WTC11 (cell line): ENCODE measurements at regions not wholly inside any gene's neighbourhood (a gene's known extent, or its start where the extent isn't known, plus 50 kb on each side); places are given as distances from the start of the nearest gene placed in this dataset.

Source experiments
- ESRRA ChIP-seq: sonication (generic); formaldehyde crosslinking; IDR thresholded peaks from 2 replicates; pipeline ENCODE4 v1.8.1; 2022; ENCODE audit warnings: mild to moderate bottlenecking, missing genetic modification reagents, borderline replicate concordance
- NFYB ChIP-seq: sonication (generic); formaldehyde crosslinking; conservative IDR thresholded peaks from 2 replicates; pipeline ENCODE4 v1.8.0; 2022; ENCODE audit warnings: low read depth, missing genetic modification reagents
- TP53 ChIP-seq: sonication (generic); formaldehyde crosslinking; IDR thresholded peaks from 2 replicates; pipeline ENCODE4 v1.8.1; 2023; ENCODE audit warnings: mild to moderate bottlenecking, missing genetic modification reagents
- ZNF121 ChIP-seq: sonication (generic); formaldehyde crosslinking; IDR thresholded peaks from 2 replicates; pipeline ENCODE4 v1.8.0; 2023; ENCODE audit warnings: missing genetic modification reagents
- ZNF232 ChIP-seq: sonication (generic); formaldehyde crosslinking; IDR thresholded peaks from 2 replicates; pipeline ENCODE4 v1.8.0; 2022; ENCODE audit warnings: mild to moderate bottlenecking, missing genetic modification reagents
- TF ChIP-seq, protein P1 (sequence below): sonication (generic); formaldehyde crosslinking; IDR thresholded peaks from 2 replicates; pipeline ENCODE4 v1.8.0; 2022; ENCODE audit warnings: mild to moderate bottlenecking, missing genetic modification reagents
- TF ChIP-seq, protein P2 (sequence below): fragments of 200-600 bp; IDR thresholded peaks from 2 replicates; pipeline ENCODE4 v1.8.0; 2022; ENCODE audit warnings: antibody characterized with exemption
- TF ChIP-seq, protein P3 (sequence below): sonication (generic); formaldehyde crosslinking; conservative IDR thresholded peaks from 2 replicates; pipeline ENCODE4 v1.8.1; 2022; ENCODE audit warnings: mild to moderate bottlenecking, missing genetic modification reagents

DNA sequence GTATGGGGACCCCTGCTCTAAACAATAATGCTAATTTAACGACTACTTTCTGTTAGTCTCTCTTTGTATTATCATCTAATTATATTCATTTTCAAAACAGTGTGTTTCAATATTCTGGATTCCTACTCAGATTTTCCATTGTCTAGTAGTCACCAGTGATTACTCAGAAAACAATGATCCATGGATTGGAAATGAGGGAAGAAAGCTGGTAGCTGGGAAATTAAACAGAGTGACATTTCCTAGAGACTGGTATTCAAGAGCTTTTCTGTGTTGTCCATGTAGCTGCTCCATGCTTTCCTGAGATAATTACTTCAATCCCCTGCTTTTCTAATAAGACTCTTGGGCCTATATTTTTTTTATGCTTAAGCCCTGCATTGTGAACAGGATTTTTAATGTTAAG, 1862.1 kb upstream of the C9orf72 start:
- TF ChIP-seq ZNF232 (CRISPR knock-in tag) (no peak), ZNF121 (CRISPR knock-in tag) (no peak), TP53 (no peak), ESRRA (no peak), NFYB (CRISPR knock-in tag) (no peak)
- TF ChIP-seq, protein P1, sequence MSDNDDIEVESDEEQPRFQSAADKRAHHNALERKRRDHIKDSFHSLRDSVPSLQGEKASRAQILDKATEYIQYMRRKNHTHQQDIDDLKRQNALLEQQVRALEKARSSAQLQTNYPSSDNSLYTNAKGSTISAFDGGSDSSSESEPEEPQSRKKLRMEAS (CRISPR knock-in tag), result no peak
- TF ChIP-seq, protein P2, sequence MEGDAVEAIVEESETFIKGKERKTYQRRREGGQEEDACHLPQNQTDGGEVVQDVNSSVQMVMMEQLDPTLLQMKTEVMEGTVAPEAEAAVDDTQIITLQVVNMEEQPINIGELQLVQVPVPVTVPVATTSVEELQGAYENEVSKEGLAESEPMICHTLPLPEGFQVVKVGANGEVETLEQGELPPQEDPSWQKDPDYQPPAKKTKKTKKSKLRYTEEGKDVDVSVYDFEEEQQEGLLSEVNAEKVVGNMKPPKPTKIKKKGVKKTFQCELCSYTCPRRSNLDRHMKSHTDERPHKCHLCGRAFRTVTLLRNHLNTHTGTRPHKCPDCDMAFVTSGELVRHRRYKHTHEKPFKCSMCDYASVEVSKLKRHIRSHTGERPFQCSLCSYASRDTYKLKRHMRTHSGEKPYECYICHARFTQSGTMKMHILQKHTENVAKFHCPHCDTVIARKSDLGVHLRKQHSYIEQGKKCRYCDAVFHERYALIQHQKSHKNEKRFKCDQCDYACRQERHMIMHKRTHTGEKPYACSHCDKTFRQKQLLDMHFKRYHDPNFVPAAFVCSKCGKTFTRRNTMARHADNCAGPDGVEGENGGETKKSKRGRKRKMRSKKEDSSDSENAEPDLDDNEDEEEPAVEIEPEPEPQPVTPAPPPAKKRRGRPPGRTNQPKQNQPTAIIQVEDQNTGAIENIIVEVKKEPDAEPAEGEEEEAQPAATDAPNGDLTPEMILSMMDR, result no peak
- TF ChIP-seq, protein P3, sequence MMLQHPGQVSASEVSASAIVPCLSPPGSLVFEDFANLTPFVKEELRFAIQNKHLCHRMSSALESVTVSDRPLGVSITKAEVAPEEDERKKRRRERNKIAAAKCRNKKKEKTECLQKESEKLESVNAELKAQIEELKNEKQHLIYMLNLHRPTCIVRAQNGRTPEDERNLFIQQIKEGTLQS (CRISPR knock-in tag), result no peak
